GM21367 (cell line): ENCODE measurements at regions not wholly inside any gene's neighbourhood (a gene's known extent, or its start where the extent isn't known, plus 50 kb on each side); places are given as distances from the start of the nearest gene placed in this dataset.

ENCODE experiments used
- ATAC-seq: cut with Tn5 transposase; IDR thresholded peaks from one replicate; pipeline ENCODE4 v1.9.1; 2021; ENCODE audit not compliant: unreplicated experiment

DNA sequence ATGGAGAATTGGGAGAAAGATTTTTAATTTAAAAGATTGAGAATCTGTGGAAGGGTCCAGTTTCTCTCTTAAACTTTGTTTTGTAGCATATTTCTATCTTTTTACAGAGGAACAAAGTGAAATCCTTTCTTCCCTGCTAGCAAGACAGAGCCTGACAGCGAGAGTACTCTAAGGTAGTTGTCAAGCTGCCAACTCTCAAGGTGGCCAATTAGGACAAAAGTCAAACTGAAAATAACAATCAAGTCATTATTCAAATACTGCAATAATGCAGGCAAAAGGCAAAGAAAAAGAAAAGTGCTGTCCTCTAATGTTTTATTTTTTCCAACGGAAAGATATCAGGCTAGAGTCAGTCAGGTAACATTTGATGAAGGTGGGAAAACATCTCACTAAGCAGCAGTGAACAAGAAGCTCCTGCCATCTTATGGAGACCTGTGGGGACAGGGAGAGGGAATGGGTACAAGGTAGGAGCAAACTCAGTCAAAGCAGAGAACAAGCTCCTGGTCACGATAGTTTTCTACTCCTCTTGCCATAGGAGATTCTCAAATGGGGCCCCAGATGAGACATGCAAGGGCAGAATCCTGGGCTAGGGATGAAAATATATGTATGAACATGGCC lies 801.9 kb upstream of the SLITRK1 start:
- no peak for ATAC-seq

DNA sequence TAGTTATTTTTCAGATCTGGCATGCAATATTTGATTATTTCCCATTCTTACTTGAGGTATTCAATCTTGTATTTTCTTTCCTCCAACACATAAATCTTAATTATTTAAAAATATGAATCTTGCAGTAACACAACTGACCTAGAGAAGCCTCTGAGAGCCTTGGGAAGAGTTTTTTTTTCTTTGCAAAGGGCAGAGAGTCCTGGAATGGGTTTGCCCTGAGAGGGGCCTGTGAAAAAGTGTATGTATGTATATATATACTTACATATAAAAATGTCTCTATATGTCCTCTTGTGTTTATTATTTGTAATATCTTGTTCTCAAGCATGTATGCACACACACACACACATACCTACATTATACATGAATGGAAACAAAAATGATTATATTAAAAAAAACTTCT lies 801.2 kb upstream of the SLITRK1 start:
- no peak for ATAC-seq

DNA sequence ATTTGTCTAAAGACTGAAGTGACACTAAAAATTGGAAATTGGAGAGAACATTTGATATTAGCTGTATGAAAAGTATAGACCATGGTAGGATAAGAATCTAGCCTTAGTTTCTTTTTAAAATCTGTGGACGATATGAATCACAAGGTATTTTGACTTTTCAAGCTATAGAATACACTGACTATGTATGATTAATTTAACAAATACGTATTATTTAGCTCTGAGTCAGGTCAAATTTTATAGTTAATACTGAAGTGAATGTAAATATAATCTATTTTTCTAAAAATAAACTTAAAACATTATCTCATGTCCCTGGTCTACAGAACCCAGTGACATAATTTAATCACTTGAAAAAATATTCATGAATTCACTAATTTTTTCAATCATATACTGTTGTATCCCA lies 795.6 kb upstream of the SLITRK1 start:
- ATAC-seq = no peak

DNA sequence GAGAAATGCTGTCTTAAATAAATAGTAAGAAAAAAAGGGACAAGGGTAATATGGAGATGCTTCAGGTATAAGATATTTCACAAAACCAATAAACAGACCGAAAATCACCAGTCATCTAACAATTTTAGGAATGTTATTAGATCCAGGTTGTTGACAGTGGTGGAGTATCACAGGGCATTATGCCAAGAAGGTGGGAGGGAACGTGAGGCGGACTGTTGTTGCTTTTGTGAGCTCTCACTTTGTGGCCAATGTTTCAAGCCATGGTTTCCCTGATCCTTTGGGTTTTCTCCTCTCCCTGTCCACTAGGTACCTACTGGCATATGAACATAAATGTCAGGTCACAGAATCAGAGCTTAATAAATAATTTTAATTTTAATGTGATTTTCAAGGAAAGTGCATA lies 790.3 kb upstream of the SLITRK1 start:
- ATAC-seq = no peak

DNA sequence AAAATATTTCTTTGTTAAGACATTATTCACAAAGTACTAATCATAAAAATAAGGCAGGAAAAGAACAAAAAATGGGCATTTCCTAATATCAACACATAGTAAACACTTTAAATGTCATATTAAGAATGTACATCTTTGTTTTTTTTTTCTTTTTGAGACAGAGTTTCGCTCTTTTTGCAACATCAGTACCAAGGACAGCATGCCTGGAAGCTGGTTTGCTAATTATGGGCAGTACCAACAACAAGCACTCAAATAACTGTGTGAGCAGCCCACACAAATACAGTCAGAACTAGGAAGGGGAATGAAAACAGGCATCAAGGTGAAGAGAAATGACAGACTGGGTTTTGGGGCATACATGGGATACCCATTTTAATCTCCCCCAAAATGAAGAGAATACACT lies 788.0 kb upstream of the SLITRK1 start:
- ATAC-seq = no peak

DNA sequence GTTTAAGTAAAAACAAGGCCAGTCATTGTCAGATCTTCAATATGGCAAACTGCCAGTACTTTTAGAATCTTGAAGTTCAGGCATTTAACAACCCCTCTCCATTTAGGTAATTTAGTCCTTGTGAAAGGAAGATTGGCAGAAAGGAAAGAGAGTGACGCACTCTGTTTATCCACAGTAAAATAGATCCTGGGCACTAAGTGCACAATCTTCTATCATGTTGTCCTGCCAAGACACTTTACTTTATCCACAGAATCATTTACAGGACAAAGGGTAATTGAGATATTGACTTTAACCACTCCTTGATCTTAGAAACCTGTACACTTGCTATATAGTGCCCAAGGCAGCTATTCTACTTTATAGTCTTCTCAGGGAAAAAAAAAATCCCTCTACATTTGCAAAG lies 786.4 kb upstream of the SLITRK1 start:
- ATAC-seq = no peak

DNA sequence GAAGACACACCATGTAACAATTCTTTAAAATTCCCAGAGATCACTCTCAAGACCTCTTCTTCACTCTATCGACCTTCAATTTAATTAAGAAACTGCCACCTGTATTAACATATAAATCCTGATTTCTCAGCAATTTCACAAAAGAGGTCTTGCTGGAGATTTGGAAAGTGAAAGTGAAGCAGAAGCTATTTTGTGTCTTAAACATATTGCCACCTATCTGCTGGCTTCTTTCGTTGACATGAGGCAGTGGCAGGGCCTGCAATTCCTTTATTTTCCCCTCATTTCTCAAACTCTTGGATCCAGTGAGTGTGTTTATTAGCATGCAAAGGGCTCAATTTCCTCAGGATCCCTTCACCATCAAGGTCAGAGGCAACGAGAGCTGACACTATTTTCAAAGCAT lies 780.2 kb upstream of the SLITRK1 start:
- no peak for ATAC-seq

DNA sequence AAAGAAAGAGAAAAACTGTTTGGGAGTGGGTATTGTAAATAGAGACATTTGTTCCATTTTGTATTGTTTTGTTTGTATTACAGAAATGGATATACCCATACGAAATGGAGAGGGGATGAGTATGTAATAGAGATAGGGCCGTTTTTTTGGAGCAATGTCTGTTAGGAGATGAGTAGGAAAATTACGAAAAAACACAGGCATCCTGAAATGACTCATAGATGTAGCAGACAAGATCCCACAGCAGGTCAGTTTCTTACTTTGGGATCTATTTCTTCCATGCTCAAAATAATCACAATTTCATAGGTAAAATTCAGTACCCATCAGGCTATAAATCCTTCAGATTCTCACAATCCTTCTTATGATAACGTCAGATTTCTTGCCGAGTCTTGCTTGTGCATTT lies 779.4 kb upstream of the SLITRK1 start:
- no peak for ATAC-seq

DNA sequence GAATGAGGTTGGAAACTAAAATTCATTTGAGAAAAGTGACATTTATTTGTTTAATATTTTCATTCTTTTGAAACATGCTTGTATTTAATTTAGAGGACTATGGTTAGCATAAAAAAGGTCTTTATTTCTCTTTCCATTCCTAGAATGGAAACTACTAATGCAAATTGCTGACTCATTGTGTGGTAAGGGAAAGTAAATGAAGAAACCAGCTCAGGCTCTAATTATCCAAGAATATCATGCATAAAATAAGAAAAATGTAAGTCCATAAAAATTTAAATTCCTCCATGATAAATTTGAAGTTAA lies 777.0 kb upstream of the SLITRK1 start:
- ATAC-seq = no peak

DNA sequence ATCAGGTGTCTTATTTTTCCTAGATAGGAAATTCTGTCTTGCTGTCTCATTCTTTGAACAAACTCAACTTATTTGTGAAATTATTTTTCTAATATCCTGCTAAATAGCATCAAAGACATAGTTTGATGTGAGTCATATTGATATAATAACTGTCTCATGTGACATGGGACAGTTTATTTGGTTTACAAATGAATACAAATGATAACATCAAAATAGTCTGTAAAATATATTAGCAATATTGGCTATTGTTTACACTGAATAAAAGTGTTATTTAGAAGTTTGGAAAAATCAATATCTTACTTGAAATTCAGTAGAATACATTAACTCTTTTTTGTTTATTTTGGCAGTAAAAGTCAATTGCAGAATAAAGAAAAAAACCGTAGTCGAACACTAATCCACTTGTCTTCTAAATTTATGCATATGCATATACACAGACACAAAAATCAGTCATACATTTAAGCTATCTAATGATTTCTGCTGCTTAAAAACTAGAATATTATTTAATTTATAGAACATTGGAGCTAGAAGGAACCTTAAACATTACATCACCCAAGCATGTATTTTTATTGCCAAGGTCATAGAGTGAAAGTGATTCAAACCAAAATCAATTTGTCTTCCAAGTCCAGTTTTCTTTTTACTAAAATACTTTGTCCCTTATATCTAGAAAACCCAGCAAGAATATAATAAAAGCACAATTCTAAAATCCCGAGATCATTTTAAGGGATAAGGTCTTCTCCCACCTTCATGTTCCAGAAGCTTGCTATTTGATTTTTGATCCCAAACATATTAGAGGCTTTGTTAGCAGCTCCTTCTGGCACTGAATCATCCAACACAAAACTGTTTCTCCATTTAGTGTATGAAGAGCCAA lies 776.5 kb upstream of the SLITRK1 start:
- no peak for ATAC-seq

DNA sequence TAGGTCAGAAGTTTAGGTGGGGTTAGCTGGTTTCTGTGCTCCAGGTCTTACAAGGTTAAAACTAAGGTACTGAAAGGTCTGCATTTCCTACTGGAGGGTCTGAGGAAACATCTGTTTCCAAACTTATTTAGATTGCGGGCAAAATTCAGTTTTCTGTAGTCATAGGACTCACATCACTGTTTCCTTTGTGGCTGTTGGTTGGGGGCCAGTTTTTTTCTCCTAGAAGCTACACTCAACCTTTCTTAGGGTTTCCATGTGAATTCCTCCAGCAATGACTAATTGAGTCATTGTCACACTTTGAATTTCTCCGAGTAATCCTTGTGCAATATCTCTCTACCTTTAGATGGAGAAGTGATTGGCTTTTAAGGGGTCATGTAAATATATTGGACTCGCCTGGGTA lies 773.4 kb upstream of the SLITRK1 start:
- ATAC-seq = no peak

DNA sequence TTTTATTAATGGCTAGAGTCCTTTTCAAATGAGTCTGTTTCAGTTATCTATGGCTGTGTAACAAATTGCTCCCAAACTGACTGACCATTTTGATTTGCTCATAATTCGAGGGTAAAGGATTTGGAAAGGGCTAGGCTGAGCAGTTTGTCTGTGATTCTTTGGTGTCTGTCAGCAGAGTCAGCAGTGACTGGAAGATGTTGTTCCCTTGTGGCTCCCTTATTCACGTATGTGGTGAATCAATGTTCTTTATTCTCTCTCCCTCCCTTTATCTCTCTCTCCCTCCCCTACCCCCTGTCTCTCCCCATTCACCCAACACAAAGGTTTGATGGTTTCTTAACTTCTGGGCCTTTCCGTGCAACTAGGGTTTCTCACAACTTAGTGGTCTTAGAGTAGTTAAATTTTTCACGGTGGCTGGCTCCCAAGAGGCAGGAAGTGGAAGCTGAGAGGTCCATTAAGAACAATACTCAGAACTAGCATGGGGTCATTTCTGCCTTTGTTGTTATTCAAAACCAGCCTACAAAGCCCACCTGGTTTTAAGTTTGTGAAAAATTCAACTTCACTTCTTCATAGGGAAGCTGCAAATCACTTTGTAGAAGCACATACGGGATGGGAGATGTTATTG lies 772.5 kb upstream of the SLITRK1 start:
- no peak for ATAC-seq

DNA sequence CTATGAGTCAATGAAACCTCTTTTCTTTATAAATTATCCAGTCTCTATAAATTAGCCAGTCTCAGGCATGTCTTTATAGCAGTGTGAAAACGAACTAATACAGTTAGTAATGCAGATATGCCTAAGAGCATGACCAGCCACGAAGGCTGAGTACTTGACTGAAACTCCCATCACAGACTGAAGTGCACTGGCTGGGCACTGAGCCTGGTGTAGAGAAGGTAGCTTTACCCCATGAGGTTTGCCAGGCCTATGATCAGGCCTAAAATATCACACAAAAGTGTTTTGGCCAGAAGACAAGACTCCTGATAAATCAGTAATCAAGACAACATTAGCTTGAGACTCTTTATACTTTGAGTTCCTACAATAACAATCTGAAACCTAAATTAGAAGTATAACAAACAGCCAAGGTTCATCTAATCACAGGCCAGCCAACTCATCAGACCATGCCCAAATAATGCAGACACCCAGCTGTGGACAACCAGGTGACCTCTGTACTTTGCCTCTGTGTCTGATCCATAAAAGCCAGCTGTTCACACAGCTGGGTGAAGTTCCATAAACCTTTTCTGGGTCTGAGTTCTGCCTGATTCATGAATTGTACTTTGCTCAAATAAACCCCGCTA lies 771.8 kb upstream of the SLITRK1 start:
- no peak for ATAC-seq

DNA sequence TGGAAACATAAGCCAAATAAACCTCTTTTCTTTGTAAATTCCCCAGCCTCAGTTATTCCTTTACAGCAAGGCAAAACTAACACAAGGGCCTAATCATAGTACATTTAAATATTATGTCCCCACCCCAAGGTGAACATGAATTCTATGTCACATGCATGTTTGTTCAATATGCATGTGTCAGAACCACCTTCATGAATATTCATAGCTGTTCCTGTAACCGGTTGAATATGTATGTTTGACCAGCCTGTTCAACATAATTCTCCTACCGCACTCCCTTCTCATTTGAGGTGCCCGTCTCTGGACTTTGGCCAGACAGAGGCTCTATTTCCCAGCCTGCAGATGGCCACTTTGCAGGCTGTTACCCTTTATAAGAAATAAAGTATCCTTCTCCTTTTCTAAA lies 769.4 kb upstream of the SLITRK1 start:
- no peak for ATAC-seq

DNA sequence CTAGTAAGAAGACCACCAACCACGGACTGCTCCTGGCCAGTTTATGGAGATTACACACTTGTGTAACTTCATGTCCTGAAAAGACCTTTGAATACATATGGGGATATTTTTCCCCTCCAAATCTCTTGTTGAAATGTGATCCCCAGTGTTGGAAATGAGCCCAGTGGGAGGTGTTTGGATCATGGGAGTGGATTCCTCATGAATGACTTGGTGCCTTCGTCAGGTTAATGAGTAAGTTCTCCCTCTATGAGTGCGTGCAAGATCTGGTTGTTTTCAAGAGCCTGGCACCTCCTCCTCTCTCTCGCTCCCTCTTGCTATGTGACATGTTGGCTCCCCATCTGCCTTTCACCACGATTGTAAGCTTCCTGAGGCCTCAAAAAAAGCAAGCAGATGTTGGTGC lies 769.0 kb upstream of the SLITRK1 start:
- no peak for ATAC-seq

DNA sequence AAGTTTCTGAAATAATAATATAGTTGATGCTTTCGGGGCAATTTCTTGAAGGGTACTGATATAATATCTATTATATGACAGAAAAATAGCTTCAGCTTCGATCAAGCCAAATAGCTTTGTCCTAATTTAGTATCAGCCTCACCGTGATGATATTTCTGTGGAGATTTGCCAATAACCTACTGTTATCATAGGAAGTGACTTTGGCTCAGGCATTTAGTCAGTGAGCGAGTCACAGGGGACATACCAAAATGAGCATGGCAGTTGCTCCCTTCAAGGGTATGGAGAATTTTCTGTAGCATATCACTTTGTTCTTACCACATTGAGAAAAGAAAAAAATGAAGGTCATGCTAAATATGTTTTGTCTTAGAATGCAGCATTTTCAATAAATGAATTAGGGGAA lies 767.6 kb upstream of the SLITRK1 start:
- no peak for ATAC-seq

DNA sequence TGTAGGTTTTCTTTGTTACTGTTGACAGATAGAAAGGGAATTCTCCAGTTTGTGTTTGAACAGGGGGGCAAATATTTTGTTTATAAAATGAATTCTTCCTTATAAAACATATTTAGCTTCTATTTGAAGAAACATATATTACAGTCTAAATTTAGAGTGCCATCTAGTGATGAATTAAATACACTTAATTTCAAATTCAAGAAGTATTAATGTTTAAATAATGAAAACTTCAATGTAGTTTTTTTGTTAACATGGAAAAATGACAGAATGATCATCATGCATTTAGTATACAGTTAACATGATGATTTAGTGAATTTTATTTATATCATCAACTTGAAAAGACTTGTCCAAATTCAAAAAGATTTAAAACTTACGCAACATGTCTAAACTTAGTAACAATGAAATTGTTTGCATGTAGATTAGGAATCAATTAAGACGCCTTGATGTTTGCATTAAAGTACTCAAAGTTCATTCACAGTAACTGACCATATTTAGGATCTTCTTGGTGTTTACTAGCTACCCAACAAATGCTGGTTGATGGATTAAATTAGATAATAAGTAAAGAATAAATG lies 765.9 kb upstream of the SLITRK1 start:
- no peak for ATAC-seq

DNA sequence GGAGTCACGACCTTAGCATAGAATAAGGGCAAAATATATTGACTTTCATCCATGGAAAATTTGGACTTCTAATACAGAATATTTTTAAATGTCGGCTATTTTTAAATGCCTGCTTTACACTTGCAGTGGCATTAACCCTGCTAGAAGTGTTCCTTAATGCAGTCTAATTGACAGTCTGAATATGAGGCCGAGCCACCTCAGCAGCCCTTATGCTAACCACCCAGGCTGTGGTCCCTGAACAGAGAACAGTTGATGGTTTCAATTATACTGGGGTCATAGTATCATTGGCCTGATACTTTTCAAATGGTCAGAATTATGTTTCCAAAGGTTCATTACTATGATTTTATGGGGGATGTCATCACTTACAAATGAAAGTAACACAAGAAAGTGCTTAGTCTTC lies 764.7 kb upstream of the SLITRK1 start:
- no peak for ATAC-seq

DNA sequence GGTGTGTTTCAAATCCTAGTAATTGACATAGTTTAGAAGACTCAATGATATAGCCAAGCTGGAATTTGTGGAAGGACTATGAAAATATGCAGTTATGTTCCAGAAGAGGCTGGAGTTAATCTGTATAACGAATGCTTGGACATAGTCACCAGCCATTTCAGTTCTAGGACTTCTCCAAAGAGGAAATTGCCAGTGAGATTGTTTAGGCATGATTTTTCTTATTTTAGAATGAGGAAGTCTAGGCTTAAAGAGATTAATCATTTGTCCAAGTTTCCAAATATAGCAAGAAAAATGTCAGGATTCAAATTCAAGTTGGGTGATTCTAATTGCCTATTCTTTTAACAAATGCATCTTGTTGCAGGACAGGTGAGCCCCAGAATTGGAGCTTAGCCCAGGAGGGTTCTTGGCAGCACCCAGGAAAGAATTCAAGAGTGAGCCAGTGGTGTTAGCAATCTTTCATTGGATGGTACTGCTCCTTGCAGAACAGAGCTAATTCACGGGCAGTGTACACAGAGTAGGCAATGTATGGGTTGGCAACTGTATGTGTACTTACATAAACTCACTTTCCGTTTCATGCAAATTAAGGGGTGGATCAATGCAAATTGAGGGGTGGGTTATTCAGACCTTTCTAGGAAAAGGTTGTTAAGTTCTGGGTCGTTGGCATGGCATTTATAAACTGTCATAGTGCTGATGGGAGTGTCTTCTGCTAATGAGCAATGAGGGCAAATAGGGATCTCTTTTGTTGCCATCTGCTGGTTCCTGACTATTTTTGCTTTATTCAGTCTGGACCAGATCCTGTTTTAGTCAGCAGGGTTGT lies 763.1 kb upstream of the SLITRK1 start:
- no peak for ATAC-seq

DNA sequence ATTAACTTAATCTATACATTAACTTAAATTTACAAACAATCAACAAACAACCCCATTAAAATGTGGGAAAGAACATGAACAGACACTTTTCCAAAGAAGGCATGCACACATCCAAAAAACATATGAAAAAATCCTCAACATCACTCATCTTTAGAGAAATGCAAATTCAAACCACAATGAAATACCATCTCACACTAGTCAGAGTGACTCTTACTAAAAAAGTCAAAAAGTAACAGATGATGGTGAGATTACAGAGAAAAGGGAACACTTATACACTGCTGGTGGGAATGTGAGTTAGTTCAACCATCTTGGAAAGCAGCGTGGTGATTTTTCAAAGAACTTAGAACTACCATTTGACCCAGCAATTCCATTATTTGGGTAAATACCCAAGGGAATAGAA lies 759.2 kb upstream of the SLITRK1 start:
- no peak for ATAC-seq

DNA sequence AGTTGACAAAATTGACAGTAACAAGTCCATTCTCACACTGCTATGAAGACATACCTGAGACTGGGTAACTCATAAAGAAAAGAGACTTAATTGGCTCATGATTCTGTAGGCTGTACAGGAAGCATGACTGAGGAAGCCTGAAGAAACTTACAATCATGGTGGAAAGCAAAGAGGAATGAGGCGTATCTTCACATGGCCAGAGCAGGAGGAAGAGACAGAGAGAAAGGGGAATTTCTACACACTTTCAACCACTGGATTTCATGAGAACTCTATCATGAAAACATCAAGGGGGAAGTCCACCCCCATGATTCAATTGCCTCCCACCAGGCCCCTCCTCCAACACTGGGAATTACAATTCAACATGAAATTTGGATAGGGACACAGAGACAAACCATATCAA lies 758.4 kb upstream of the SLITRK1 start:
- no peak for ATAC-seq
